CD4-positive, alpha-beta T cell treated with Interleukin-21 for 1 hour (primary cell): ENCODE measurements at regions not wholly inside any gene's neighbourhood (a gene's known extent, or its start where the extent isn't known, plus 50 kb on each side); places are given as distances from the start of the nearest gene placed in this dataset.
"Not testable (repeated sequence)": the region's sequence is repeated elsewhere in the genome, so short reads cannot be mapped to it uniquely, and the experiment has no call there.

ENCODE experiments used
- DNase-seq: peaks from one replicate; pipeline ENCODE4 v3.0.0-alpha.2; 2020

DNA sequence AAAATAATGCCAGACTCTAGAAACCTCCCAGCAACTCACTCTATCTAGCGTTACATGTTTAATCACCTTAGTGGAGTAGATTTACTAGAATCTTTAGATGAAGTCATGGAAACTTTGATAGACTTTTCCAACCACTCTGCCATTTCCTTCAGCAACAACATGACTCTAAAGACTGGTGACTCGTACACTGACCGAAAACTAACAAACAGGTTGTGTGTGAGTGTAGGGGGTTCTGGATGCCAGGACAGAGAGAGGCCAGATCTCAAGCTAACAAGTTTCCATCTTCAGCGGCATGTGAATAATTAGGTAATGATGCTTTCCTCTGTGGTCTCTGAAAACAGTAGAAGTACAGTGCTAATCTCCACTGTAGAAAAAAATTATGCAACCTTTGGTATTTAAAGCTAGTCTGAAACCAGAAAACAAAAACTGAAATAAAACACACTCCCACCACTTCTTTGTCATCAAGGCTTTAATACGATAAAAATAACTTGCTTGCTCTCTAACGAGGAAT, 286.4 kb downstream of the PRDM5 start:
- no peak for DNase-seq

DNA sequence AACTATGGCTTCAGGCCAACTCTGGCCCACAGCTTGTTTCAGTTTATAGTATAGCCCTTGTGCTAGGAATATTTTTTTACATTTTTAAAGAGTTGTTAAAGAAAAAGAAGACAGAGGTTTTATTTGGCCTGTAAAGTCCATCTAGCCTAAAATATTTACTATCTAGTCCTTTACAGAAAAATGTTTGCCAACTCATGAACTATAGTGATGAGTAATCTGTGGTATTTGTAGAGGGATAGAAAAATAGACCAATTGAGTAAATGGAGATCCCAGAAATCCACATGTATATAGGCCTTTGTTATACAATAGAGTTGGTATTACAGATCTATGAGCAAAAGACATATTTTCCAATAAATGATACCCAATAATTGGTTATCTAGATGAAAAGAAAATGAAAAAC, 288.7 kb downstream of the PRDM5 start:
- no peak for DNase-seq

DNA sequence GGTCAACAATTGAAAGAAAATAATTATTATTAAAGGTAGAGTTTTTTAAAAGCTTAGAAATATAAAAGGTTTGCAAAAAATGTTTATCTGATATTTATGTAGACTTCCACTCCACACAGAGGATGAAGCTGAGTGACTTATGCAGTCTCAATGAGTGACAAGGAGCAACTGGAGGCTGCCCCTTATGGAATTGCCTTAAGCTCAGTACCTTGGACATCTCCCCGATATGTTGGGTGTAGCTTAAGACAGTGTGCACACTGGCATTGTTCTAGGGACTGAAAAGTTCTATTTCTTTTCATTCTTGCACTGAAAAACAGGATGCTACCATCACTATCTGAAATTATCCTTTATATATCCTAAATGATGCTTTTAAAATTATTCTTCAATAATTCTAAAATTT, 292.1 kb downstream of the PRDM5 start:
- no peak for DNase-seq

DNA sequence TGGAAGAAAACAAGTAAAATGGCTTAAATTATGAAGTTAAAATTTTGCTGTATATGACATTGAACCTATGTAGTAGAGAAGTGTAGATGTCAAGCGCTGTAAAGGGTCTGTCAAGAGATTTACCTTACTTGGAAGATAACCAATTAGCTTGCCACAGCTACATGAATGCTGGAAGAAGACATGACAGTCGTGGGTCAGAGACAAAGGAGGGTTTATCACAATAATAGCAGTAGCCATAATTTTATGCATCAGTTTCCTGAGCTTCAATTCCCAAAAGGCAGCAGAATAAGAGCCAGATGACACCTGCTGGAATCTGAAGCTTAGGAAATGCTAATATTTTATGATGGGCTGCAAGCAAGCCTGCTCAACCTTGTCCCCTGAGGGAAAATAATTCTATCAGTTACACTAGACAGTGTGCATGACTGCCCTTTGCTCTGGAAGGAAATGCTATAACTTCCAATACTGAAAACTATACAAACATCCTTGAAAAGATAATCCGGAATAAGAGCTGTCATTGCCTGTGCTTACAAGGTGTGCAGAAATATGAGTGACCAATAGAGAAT, 292.9 kb downstream of the PRDM5 start:
- DNase-seq = no peak

DNA sequence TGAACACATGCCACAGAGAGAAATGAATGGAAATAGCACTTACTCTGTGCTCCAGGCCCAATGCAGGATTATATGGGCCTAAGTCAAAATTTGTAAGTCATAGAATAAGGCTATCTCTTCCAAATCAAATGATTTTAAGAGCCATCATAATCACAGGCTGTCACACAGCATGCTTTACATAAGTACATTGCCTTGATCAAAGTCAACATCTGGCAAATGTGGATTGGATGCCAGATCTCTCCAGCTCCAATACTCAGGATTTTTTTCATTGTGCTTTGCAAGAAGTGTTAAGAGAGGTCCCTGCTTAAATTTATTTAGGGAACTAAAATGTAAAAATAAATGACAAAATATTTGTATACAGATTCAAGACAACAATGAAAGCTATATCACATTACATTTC, 299.9 kb downstream of the PRDM5 start:
- DNase-seq = no peak

DNA sequence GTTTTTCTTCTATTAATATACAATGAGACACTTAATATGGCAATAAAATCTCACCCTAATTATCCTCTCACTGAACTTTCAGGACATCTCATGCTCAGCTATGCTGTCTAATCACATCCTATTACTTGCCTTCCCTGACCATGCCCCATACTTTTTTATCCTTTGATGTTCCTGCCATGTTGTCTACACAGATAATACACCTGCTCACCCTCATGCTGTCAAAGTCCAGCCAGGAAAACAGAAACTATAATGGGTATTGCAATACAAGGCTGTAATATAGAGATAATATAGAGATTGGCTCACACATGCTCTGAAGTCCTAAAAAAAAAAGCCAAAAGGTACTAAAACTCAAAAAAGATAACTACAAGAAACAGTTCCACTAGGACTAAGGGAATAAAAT, 305.4 kb downstream of the PRDM5 start:
- no peak for DNase-seq

DNA sequence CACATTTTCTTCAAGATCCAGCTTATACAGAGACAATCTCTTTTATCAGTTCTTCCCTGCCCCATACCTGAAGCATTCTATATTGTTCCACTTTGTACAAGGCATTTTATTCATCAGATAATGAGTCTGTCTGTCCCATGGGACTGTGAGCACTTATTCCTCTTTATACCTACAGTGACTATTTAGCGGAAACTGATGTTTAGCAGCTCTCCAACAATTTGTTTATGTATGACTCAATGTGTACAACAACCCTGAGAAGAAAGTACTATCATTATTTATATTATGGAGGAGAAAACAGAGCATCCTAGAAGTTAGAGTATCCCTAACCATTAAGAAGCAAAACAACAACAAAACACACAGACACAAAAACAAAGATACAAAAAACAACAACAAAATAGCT, 306.5 kb downstream of the PRDM5 start:
- DNase-seq = no peak

DNA sequence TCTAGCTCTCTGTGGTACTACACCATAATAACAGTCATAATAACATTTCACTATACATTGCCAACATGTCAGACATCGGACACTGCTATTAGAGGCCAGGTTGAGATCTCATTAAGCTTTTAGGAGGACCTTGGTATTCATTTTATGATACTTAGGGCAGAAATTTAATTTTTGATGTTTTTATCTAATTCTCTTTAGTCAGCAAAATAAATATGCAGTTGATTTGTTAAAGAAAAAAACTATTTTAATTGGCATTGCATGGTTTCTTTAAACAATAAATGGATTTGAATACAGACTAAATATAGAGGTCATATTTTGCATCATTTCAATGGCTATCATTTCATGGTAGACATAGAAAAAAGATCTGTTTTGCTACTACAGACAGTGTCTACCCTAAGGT, 308.7 kb downstream of the PRDM5 start:
- DNase-seq = no peak

DNA sequence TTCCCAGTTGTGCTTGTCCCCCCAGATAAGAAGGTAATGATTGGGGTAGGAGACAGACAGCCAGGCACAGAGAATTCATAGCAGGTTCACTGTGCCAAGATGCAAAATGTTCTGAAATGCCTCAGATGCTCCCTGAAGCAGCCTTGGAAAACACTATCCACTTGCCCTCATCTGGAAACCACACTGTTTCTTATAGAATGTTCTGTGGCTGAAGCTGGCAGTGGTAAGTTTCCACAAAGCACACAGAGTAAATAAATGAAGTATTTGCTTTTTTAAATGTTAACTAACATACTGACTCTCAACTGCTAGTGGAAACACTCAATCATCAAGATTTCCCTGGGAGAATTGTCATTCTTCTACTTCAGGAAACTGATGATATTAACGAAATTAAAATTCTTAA, 311.4 kb downstream of the PRDM5 start:
- DNase-seq = no peak

DNA sequence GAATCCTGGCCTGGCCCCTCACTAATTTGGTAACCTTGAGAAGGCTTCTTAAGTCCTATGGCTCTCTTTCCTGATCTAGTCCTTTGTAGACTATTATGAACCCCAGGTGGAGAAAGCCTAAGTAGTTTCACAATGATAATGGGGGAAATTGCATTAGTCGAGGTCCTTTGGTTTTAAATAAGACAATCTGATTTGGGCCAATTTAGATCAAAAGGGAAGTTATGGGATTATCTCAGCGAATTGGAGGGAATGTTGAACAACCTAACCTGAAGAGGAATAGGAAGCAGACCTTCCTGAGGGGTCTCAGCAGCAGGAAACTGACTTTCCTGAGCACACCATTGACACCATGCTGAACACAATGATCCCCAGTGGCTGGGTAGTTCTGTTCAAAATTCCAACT, 331.5 kb downstream of the PRDM5 start:
- DNase-seq = no peak

DNA sequence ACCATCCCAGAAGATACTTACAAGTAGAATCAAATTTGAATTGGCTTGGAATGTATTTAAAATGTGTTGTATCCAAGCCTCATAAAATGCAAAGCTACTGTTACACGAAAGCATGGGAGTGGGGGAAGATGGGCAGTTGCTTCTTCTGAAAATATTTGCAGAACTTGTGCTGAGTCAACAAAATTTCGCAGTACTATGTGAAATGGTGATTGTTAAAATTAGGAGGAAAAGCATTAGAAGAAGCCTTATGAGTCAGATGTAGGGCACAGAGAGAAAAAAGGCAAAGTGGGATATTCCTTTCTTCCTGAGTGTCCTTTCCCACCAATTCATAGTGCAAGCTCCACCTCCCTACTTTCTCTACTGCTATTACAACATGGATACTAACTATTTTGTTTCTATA, 332.7 kb downstream of the PRDM5 start:
- DNase-seq = no peak

DNA sequence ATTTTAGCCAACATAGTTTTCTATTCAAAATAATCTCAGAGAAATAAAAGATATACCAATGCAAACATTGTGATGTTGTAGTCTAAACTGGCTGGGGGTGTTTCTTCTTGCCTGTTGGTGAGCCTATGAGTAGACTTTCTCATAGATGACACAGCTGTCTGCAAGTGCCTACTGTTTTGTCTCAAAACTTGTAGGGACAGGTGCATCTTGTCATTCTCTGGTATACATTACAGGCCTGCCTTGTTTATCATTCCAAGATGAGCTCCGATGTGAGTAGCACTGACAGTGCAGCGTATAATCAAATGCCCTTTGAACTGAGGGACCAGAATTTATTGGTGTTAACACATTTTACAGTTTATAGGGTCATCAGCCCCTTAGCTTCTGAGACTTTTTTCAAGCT, 353.8 kb downstream of the PRDM5 start:
- DNase-seq = no peak

DNA sequence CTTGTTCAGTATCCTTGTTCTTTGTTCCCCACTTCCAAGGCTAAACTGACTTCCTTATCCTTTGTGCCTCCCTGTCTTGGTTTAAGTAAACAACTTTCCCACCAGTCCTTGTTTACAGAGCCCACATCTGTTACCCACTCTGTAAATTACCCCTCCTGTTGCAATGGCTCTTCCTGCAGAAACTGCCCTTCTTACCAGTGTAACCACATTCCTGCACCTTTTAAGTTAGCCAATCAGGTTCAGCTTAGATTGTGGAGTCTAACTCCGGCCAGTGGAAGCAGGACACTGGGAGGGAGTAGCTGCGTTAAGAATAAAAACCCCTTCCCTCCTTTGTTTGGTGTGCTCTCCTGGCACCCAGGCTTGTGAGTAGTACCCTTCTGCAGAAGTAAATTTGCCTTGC, 360.9 kb downstream of the PRDM5 start:
- no peak for DNase-seq

DNA sequence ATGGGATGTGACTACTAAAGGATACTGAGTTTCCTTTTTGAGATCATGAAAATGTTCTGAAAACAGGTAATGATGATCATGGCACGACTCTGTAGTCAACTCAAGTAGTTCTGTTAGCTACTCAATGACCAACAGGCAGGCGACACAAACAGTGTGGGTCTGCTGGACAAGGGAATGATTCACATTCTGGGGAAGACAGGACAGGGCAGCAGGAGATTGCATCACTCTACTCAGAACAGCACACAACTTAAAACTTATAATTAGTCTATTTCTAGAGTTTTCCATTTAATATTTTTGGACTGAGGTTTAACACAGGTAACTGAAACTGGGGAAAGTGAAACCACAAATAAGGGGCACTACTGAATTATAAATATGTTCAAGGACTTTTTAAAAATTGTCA, 365.2 kb downstream of the PRDM5 start:
- no peak for DNase-seq

DNA sequence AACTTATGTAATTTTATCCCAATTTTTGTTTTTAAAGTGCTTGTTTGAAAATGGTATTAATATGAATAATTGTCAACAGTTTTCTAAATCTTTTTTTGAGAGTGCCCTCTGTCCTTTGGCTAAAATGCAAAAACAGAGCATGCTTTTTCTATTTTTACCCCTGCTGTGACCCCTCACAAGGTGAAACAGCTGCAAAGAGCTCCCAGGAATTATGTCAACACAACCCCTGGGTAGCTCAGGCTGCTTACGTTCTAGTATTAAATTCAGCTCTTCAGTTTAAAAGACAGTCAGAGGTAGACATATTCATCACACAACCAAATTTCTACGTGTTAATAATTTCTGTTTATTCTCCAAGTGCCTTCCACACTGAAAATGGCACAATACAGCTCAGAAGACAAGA, 367.5 kb downstream of the PRDM5 start:
- DNase-seq = no peak

DNA sequence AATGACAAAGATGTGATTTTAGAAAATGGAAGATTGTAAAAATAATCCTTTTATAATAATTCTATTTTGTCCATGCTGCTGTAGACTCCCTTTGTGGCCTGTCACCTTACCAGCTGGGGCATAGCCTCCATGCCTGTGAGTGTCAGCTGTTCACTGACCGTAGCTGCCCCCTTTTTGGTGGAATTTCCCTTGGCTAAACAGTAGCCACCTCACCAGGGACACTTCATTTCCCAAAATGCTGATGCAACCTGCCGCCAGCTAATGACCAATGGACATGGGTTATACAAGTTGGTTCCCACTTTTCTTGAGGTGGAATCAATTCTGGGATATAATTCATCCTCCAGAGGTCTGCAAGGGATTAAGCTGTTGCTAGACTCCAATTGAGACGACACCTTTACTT, 368.4 kb downstream of the PRDM5 start:
- no peak for DNase-seq

DNA sequence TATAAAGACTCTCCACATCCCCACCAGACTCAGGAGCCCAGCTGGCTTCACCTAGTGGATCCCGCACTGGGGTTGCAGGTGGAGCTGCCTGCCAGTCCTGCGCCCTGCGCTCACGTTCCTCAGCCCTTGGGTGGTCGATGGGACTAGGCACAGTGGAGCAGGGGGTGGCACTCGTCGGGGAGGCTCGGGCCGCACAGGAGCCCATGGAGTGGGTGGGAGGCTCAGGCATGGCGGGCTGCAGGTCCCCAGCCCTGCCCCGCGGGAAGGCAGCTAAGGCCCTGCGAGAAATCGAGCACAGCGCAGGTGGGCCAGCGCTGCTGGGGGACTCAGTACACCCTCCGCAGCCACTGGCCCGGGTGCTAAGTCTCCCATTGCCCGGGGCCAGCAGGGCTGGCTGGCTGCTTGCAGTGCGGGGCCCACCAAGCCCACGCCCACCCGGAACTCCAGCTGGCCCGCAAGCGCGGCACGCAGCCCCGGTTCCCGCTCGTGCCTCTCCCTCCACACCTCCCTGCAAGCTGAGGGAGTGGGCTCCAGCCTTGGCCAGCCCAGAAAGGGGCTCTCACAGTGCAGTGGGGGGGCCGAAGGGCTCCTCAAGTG, 371.8 kb downstream of the PRDM5 start:
- DNase-seq = not testable (repeated sequence)

DNA sequence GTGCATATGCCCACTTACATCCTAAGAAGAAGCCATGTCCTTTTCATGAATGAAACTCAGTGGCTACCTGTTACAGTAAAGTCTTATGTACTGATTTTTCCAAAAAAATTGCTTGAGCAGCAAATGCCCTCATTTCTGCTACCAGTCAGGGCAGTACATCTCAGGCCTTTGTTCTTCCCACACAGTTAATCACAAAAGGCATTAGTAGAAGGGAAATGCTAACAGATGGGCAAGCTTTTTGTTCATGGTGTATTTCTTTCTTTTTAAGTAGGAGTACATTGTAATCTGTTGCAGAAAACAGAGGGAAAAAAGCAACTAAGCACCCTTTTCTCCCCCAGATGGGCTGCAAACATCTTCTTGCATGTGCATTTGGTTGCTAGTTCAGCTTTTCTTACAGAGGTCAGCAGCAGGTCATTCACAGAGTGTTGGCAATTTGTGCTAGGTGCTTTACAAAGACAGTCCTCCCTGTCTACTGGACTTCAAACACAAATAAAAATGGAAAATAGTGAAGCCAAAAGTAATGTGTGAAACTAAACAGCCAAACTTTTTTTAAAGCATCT, 373.4 kb downstream of the PRDM5 start:
- no peak for DNase-seq

DNA sequence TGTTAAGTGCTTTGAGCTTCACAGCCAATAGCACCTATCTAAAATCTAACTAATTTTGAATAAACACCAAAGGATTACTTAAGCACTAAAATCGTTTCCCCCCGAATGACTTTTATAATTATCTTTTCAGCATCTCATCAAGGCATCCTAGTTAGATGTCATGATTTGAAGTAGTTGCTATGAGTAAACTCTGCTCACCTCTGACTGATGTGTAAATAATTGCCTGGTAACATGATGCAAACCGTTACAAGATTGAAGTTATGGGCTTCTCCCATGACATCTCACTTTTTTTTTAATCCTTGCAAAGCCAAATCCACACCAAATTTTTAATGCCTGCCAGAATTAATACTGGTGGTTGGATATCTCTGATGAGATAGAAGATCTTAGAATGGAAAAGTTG, 377.1 kb downstream of the PRDM5 start:
- no peak for DNase-seq

DNA sequence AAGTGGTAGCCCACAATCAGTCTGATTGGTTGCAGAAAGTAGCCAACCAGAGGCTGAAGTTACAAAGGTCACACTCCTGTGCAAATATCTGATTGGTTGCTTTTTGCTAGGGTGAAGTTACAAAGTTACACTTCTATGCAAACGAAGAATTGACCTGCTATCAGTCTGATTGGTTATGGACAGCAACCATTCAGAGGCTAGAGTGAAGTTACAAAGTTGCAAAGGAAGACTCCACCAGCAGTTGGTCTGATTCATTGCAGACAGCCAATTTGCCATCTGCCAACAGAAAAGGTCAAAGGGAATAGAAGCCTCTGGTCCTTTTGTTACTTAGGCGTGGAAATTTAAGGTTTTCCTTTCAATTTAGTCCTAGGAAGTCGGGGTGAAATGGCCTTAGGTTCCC, 377.7 kb downstream of the PRDM5 start:
- DNase-seq = no peak

DNA sequence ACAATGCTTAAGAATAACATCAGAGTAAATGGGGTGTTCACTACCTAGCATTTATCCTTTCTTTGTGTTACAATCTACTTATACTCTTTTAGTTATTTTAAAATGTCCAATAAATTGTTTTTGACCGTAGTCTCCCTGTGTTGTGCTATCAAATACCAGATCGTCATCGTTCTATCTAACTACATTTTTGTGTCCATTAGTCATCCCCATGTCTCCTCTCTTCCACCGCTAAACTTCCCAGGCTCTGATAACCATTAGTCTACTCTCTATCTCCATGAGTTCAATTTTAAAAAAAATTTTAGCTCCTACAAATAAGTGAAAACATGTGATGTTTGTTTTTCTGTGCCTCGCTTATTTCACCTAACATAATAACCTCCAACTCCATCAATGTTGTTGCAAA, 381.9 kb downstream of the PRDM5 start:
- no peak for DNase-seq

DNA sequence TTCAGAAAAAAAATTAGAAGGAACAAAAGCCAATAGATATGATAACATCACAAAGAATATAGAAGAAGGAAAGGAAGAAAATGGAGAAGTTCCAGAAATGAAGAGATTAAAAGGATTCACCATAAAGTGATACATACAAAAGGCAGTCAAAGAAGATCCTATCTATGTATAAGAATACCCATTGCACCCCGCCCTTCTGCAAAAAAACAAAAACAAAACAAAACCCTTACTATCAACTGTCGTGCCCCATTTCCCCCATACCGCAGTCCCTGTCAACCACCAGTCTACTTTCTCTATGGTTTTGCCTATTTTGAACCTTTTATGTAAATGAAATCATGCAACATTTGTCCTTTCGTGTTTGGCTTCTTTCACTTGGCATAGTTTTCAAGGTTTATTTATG, 385.6 kb downstream of the PRDM5 start:
- DNase-seq = no peak

DNA sequence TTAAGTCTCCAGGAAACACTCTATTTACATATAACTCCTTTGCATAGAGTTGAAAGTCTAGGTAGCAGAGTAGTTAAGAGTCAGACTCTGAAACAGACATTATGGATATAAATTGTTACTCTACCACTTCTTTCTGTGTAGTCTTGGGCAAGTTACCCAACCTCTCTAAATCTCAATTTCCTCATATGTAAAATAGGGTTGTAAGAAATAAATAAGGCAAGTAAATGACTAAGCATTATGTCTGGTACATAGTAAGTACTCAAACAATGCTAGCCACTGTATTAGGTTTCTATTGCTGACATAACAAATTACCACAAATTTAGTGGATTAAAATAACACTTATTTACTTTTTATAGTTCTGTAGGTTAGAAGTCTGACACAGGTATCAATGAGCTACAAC, 394.1 kb downstream of the PRDM5 start:
- DNase-seq = no peak

DNA sequence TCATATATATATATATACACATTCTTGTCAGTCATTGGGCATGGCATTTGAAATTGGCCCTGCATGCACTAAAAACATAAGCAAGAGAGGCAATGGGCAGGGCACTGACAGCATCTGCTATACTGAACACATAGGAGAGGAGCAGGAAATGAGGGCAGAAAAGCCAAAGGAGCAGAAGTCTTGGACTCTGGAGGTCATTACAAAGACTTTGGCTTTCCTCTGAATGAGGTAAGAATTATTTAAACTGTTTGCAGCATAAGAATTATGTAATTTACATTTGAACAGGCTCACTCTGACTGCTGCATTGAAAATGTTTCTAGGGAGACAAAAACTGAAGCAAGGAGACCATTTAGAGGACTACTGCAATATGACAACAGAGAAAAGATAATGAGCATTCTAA, 396.5 kb downstream of the PRDM5 start:
- DNase-seq = no peak

DNA sequence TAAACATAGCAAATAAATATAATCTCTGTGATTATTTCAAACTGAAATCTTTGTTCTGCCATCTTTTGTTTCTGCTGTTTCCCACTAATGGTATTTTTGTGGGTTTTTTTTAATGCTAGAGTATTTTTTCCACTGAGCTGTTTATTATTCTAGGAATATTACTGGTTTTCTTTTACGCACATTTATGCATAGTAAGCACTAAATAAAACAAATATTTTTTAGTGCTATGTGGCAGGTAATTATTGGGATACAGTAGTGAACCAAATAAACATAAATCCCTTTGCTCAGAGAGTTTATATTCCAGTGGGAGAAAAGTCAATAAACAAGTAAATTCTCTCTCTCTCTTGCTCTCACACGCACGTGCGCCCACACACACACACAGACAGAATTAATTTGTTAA, 397.4 kb downstream of the PRDM5 start:
- DNase-seq = no peak
